GM18868 (cell line): ENCODE measurements at regions not wholly inside any gene's neighbourhood (a gene's known extent, or its start where the extent isn't known, plus 50 kb on each side); places are given as distances from the start of the nearest gene placed in this dataset.

Source experiments
- ATAC-seq: cut with Tn5 transposase; IDR thresholded peaks from one replicate; pipeline ENCODE4 v1.9.1; 2021; ENCODE audit warnings: mild to moderate bottlenecking, moderate library complexity; ENCODE audit not compliant: unreplicated experiment

GRCh38 chr1:29718791-29719190 is 482.5 kb downstream of the PTPRU start:
- ATAC-seq = no peak

GRCh38 chr1:29716306-29716705 is 480.0 kb downstream of the PTPRU start:
- no peak for ATAC-seq

- no peak for ATAC-seq
Measured at GRCh38 chr1:29713857-29714256, 477.5 kb downstream of the PTPRU start.

- no peak for ATAC-seq
Measured at GRCh38 chr1:29712801-29713200, 476.5 kb downstream of the PTPRU start.

GRCh38 chr1:29712284-29712651 is 475.9 kb downstream of the PTPRU start:
- ATAC-seq = no peak

- ATAC-seq = no peak
Measured at GRCh38 chr1:29711582-29712283, 475.4 kb downstream of the PTPRU start.

- no peak for ATAC-seq
Measured at GRCh38 chr1:29709704-29710280, 473.5 kb downstream of the PTPRU start.

- ATAC-seq = no peak
Measured at GRCh38 chr1:29708796-29709703, 472.7 kb downstream of the PTPRU start.

- no peak for ATAC-seq
Measured at GRCh38 chr1:29708381-29708780, 472.1 kb downstream of the PTPRU start.

- ATAC-seq = no peak
Measured at GRCh38 chr1:29707796-29708195, 471.5 kb downstream of the PTPRU start.

GRCh38 chr1:29706936-29707335 is 470.6 kb downstream of the PTPRU start:
- ATAC-seq = no peak

- ATAC-seq = no peak
Measured at GRCh38 chr1:29704430-29704829, 468.1 kb downstream of the PTPRU start.

- ATAC-seq = no peak
Measured at GRCh38 chr1:29703596-29704370, 467.5 kb downstream of the PTPRU start.

- no peak for ATAC-seq
Measured at GRCh38 chr1:29700491-29700890, 464.2 kb downstream of the PTPRU start.

- ATAC-seq = no peak
Measured at GRCh38 chr1:29698626-29699025, 462.3 kb downstream of the PTPRU start.

GRCh38 chr1:29698033-29698432 is 461.7 kb downstream of the PTPRU start:
- no peak for ATAC-seq

GRCh38 chr1:29697391-29697780 is 461.1 kb downstream of the PTPRU start:
- ATAC-seq = no peak

GRCh38 chr1:29696656-29697390 is 460.5 kb downstream of the PTPRU start:
- no peak for ATAC-seq

GRCh38 chr1:29695803-29696202 is 459.5 kb downstream of the PTPRU start:
- ATAC-seq = no peak

- ATAC-seq = no peak
Measured at GRCh38 chr1:29695036-29695435, 458.7 kb downstream of the PTPRU start.
